ENCODE measurements at regions not wholly inside any gene's neighbourhood (a gene's known extent, or its start where the extent isn't known, plus 50 kb on each side); places are given as distances from the start of the nearest gene placed in this dataset.

DNA sequence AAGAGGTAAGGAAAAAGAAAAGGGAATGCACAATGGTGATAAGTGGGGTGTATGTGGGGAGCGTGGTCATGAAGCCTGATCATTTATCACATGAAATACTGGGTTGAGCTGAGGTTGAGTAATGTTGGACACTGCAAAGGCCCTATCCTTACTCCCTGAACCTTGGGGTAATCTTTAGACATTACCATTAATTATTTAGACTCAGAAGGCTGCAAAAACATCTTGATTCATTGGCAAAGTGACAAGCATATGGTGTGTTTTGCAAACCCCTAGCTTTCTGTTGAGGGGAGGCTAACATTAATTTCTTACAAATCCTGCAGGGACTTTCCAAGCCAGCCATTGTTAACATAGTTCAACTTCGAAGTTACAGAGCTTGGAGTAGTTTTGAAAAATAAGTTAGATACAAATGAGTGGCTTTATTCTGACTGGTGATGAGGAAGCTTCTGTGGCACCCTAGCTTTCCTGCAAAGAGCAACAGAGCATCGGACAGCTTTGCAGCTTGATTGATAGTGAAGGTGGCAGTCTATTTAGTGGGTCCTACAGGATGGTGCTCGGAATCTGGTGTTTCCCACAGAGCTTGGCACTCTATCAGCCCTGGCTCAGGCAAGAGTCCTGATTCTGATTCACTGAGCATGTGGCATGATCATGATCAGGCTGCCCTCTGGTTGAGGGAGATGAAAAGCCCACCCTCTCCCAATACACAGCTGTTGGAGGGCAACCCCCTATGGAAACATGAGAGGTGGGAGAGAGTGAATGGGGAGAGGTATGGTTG lies 153.7 kb upstream of the NPVF start:
- H3K36me3 ChIP-seq (replicated peaks; ENCODE audit: low read depth, low read length) = no peaks in the 10 kb centered on the region
- peaks cover 3% of the 10 kb centered on the region for H3K27me3 ChIP-seq (ENCODE audit: low read depth, low read length)
- H3K9ac ChIP-seq (ENCODE audit: low read length) = no peak overlapping the region
- H3K4me1 ChIP-seq (ENCODE audit: low read length) = peaks cover 8% of the 10 kb centered on the region
- no peak overlapping the region for H3K27ac ChIP-seq (ENCODE audit: low read length)
- H3K9me3 ChIP-seq (ENCODE audit: insufficient read depth, low read length) = no peaks in the 10 kb centered on the region
- H2AFZ ChIP-seq (ENCODE audit: low read depth, low read length) = no peak overlapping the region
- no peak overlapping the region for H3K4me3 ChIP-seq (ENCODE audit: low read length)
- no peak for TF ChIP-seq EZH2phosphoT487 (IDR thresholded peaks at IDR 0.05; ENCODE audit: low read depth)
- TF ChIP-seq CTCF (IDR thresholded peaks at IDR 0.05; ENCODE audit: low read depth, low read length) = no peak
- no peaks in the 10 kb centered on the region for H4K20me1 ChIP-seq (ENCODE audit: insufficient read depth, low read length)
- H3K4me2 ChIP-seq (ENCODE audit: low read length) = no peak overlapping the region
- no peaks in the 10 kb centered on the region for H3K79me2 ChIP-seq (ENCODE audit: low read length)

GRCh38 chr7:25382869-25383268 lies 154.6 kb upstream of the NPVF start:
- Histone ChIP-seq H3K79me2 (ENCODE audit: low read length) (no peaks in the 10 kb centered on the region), H3K4me3 (ENCODE audit: low read length) (no peak overlapping the region), H3K9ac (ENCODE audit: low read length) (no peak overlapping the region), H3K27me3 (ENCODE audit: low read depth, low read length) (peaks cover 3% of the 10 kb centered on the region), H4K20me1 (ENCODE audit: insufficient read depth, low read length) (no peaks in the 10 kb centered on the region), H3K4me1 (ENCODE audit: low read length) (peaks cover 8% of the 10 kb centered on the region), H3K4me2 (ENCODE audit: low read length) (no peak overlapping the region), H3K9me3 (ENCODE audit: insufficient read depth, low read length) (no peaks in the 10 kb centered on the region), H3K27ac (ENCODE audit: low read length) (no peak overlapping the region), H3K36me3 (replicated peaks; ENCODE audit: low read depth, low read length) (no peaks in the 10 kb centered on the region), H2AFZ (ENCODE audit: low read depth, low read length) (no peak overlapping the region)
- TF ChIP-seq CTCF (IDR thresholded peaks at IDR 0.05; ENCODE audit: low read depth, low read length) (no peak), EZH2phosphoT487 (IDR thresholded peaks at IDR 0.05; ENCODE audit: low read depth) (no peak)

DNA sequence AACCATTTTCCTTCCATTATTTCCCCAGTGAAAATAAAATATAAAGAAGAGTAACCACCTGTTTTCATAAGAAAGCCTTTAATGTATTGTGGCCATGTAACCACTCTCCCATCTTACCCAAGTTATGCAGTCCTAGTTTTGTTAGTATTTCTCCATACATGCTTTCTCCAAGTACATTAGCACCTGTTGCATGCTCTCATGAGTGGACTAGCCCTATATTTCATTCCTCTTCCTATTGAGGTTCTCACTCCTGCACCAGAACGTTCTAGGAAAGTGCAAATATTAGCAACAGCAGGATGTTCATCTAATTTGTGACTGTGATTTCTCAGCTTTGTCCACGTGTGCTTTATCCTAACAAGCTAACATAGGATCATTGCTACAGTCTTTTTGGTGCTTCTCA lies 155.1 kb upstream of the NPVF start:
- Histone ChIP-seq H3K27me3 (ENCODE audit: low read depth, low read length) (peaks cover 3% of the 10 kb centered on the region), H3K4me1 (ENCODE audit: low read length) (peaks cover 8% of the 10 kb centered on the region), H3K79me2 (ENCODE audit: low read length) (no peaks in the 10 kb centered on the region), H4K20me1 (ENCODE audit: insufficient read depth, low read length) (no peaks in the 10 kb centered on the region), H3K27ac (ENCODE audit: low read length) (no peak overlapping the region), H3K9me3 (ENCODE audit: insufficient read depth, low read length) (no peaks in the 10 kb centered on the region), H3K4me2 (ENCODE audit: low read length) (no peak overlapping the region), H3K4me3 (ENCODE audit: low read length) (no peak overlapping the region), H2AFZ (ENCODE audit: low read depth, low read length) (no peak overlapping the region), H3K36me3 (replicated peaks; ENCODE audit: low read depth, low read length) (no peaks in the 10 kb centered on the region), H3K9ac (ENCODE audit: low read length) (no peak overlapping the region)
- no peak for TF ChIP-seq CTCF (IDR thresholded peaks at IDR 0.05; ENCODE audit: low read depth, low read length)
- TF ChIP-seq EZH2phosphoT487 (IDR thresholded peaks at IDR 0.05; ENCODE audit: low read depth) = no peak

GRCh38 chr7:25384788-25385505 lies 156.7 kb upstream of the NPVF start:
- H3K9me3 ChIP-seq (ENCODE audit: insufficient read depth, low read length) = no peaks in the 10 kb centered on the region
- no peak overlapping the region for H3K4me3 ChIP-seq (ENCODE audit: low read length)
- H2AFZ ChIP-seq (ENCODE audit: low read depth, low read length) = no peak overlapping the region
- H3K4me1 ChIP-seq (ENCODE audit: low read length) = peaks cover 8% of the 10 kb centered on the region
- peaks cover 4% of the 10 kb centered on the region for H3K27me3 ChIP-seq (ENCODE audit: low read depth, low read length)
- no peak overlapping the region for H3K9ac ChIP-seq (ENCODE audit: low read length)
- H3K27ac ChIP-seq (ENCODE audit: low read length) = no peak overlapping the region
- no peaks in the 10 kb centered on the region for H3K79me2 ChIP-seq (ENCODE audit: low read length)
- no peak for TF ChIP-seq EZH2phosphoT487 (IDR thresholded peaks at IDR 0.05; ENCODE audit: low read depth)
- no peak for TF ChIP-seq CTCF (IDR thresholded peaks at IDR 0.05; ENCODE audit: low read depth, low read length)
- no peaks in the 10 kb centered on the region for H4K20me1 ChIP-seq (ENCODE audit: insufficient read depth, low read length)
- no peak overlapping the region for H3K4me2 ChIP-seq (ENCODE audit: low read length)
- no peaks in the 10 kb centered on the region for H3K36me3 ChIP-seq (replicated peaks; ENCODE audit: low read depth, low read length)

All from OCI-LY3 (cell line).